ENCODE measurements at regions not wholly inside any gene's neighbourhood (a gene's known extent, or its start where the extent isn't known, plus 50 kb on each side); places are given as distances from the start of the nearest gene placed in this dataset.
A peak's percentile ranks its signal among the peaks of the same experiment; 100 is the strongest.
"Not testable (repeated sequence)": the region's sequence is repeated elsewhere in the genome, so short reads cannot be mapped to it uniquely, and the experiment has no call there.

GRCh38 chr6:141492521-141493284, 640.0 kb upstream of the GJE1 start:
- DNase-seq (ENCODE audit: low spot score), result no peak

- no peak for DNase-seq (ENCODE audit: low spot score)
Measured at GRCh38 chr6:141491684-141492083, 641.0 kb upstream of the GJE1 start.

GRCh38 chr6:141490982-141491381, 641.7 kb upstream of the GJE1 start:
- DNase-seq (ENCODE audit: low spot score), result no peak

- DNase-seq (ENCODE audit: low spot score), result no peak
Measured at GRCh38 chr6:141488488-141488887, 644.2 kb upstream of the GJE1 start.

- no peak for DNase-seq (ENCODE audit: low spot score)
Measured at GRCh38 chr6:141486942-141487341, 645.8 kb upstream of the GJE1 start.

DNA sequence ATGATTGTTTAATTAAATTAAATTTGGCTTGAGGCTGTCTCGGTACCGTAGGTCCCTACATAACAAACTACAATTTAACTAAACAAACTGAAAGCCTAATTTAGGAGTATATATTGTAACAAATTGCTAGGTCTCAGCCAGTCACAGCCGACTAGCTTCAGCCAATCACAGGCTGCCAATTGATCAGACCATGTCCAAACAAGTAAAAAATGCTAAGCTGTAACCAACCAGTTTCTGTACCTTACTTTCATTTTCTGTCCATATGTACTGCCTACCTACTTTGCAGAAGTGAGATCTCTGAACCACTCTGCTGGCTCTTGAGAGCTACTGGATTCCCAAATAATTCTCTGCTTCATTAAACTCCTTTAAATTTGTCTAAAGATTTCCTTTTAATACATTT, 648.0 kb upstream of the GJE1 start:
- DNase-seq (ENCODE audit: low spot score), result peak; percentile 24

GRCh38 chr6:141483598-141484061, 649.1 kb upstream of the GJE1 start:
- peak; percentile 87 for DNase-seq (ENCODE audit: low spot score)

DNA sequence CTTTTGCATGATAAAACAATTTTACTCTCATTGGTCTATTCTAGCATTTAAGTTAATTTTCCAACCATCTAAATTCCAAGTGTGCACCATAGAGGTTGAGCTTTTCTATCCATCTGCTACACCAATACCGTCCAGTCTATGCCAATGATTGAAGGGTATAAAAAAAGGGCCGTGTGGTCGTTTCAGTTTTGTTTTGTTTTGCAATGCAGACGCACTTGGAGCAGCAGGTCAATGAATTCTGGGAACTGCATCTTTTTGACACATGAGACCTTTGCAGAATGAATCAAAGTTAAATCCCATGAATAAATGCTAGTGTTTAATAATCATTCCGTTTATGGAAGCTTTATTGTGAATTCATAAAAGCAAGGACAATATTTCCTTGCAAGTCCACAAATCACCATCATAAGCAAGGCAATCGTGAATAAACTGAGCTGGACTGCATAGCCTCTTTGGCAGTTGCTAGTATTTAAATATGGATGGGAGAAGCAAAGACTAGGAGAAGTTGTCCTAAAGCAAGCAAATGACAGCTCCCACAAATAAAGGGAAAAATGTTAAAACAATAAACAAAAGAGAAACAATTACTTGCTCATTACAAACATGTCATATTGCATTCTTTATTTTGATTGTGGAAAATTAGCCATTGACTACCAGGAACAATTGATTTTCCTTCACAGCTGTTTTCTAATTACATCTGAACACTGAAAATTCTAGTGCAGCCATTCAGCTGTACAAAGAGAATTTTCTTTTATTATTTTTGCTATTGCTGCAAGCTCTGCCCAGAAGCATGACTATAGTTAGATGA, 649.7 kb upstream of the GJE1 start:
- DNase-seq (ENCODE audit: low spot score), result no peak

- no peak for DNase-seq (ENCODE audit: low spot score)
Measured at GRCh38 chr6:141475259-141475658, 657.5 kb upstream of the GJE1 start.

- no peak for DNase-seq (ENCODE audit: low spot score)
Measured at GRCh38 chr6:141472162-141472928, 660.4 kb upstream of the GJE1 start.

- DNase-seq (ENCODE audit: low spot score), result no peak
Measured at GRCh38 chr6:141470810-141471209, 661.9 kb upstream of the GJE1 start.

- no peak for DNase-seq (ENCODE audit: low spot score)
Measured at GRCh38 chr6:141467881-141468280, 664.8 kb upstream of the GJE1 start.

- DNase-seq (ENCODE audit: low spot score), result no peak
Measured at GRCh38 chr6:141467041-141467440, 665.7 kb upstream of the GJE1 start.

GRCh38 chr6:141464896-141465295, 667.8 kb upstream of the GJE1 start:
- DNase-seq (ENCODE audit: low spot score), result no peak

DNA sequence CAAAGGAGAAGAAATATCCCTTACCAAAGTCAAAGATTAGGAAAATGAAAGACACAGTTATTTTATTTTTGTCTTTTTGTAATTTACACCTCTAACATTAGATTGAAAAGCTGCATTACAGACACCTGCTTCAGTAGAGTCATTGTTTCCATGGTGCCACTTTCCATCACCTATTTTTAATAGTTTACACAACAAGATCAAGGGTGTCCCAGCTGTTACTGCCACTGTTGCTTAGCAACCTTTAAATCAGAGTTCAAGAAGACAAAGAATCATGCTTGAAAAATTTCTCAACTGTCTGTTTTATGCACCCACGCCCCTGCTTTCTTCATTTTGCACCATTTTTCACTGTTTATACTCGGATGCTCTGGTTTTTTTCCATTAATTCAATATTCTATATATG, 668.2 kb upstream of the GJE1 start:
- DNase-seq (ENCODE audit: low spot score), result no peak

DNA sequence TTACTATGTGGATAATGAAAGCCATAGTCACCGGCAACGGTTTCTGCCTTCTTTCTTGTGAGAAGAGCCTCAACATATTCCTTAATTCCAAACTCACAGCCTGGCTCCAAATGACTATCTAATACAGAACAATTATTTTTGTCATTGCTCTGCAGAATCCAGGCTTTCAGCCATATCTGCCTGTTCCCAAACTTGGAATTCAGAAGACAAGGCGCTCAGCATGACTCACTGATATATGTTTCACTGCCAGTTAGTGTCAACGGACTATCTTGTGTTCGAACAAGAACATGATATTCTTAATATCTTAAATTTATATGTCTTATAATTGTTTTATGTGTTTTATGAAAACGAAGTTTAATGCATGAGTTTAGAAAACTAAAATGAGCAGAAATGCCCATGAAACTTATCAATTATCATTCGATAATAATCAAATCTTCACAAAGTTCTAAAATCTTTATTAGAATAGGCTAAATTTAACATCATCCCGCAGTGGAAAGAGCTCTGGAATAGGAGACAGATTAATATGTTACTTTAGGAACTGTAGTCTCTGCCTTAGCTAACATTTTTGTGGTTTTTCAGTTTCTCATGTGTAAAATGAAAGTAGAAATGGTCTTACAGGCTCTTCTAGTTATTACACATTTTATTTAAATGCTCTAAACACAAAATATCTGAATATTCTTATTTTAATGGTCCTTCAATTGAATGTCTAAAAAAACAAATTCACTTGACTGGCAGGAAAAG, 669.3 kb upstream of the GJE1 start:
- no peak for DNase-seq (ENCODE audit: low spot score)

GRCh38 chr6:141460743-141461484, 671.8 kb upstream of the GJE1 start:
- DNase-seq (ENCODE audit: low spot score), result no peak

GRCh38 chr6:141460245-141460644, 672.5 kb upstream of the GJE1 start:
- DNase-seq (ENCODE audit: low spot score), result not testable (repeated sequence)

GRCh38 chr6:141457984-141458383, 674.7 kb upstream of the GJE1 start:
- DNase-seq (ENCODE audit: low spot score), result not testable (repeated sequence)

DNA sequence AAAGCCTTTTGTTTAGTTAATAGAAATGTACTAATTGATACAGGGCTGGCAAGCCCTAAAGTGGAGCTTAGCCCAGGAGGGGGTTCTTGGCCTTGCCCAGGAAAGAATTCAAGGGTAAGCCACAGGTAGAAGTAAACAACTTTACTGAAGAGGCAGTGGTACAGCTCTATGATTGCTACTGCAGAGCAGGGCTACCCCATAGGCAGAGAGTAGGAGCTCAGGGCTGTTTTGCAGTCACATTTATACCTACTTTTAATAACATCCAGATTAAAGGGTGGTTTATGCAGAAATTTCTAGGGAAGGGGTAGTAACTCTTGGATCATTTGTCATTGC, 680.4 kb upstream of the GJE1 start:
- no peak for DNase-seq (ENCODE audit: low spot score)
